HPDE6-E6E7 (cell line): ENCODE measurements at regions not wholly inside any gene's neighbourhood (a gene's known extent, or its start where the extent isn't known, plus 50 kb on each side); places are given as distances from the start of the nearest gene placed in this dataset.

Source experiments
- DNase-seq: peaks from one replicate; pipeline ENCODE4 v3.0.0; 2011; ENCODE audit warnings: missing footprints; ENCODE audit errors: extremely low spot score

DNA sequence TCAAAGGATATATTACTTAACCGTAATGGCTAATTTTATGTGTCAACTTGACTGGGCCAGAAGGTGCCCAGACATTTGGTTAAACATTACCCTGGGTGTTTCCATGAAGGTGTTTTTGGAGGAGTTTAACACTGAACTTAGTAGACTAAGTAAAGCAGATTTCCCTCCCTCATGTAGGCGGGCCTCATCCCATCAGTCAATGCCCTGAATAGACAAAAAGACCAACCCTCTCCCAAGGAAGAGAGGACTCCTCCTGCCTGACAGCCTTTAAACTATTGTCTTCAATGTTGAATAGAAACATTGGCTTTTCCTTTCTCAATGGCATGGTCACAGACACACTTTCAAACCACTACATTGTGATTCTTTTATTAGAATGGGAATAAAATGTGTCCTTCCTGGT lies 121.9 kb downstream of the SETD4 start:
- DNase-seq: no peak

DNA sequence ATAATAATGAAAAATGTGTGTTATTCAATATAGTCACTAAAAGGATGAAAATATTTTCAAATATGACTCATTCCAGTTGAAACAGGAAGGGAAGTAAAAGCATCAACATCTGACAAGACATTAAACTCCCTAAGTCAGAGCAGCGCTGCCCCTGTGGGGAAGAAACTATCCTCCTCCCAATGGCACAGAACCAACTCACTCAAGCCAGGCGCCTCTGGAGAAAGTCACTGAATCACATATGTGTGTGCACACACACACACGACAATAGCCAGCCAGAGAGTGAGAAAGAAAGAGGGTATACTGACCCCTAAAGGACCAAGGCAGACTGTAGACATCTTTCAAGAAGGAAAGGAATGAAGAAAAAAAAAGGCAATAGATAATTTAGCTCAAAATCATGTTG lies 126.9 kb downstream of the SETD4 start:
- peak; percentile 21 for DNase-seq

DNA sequence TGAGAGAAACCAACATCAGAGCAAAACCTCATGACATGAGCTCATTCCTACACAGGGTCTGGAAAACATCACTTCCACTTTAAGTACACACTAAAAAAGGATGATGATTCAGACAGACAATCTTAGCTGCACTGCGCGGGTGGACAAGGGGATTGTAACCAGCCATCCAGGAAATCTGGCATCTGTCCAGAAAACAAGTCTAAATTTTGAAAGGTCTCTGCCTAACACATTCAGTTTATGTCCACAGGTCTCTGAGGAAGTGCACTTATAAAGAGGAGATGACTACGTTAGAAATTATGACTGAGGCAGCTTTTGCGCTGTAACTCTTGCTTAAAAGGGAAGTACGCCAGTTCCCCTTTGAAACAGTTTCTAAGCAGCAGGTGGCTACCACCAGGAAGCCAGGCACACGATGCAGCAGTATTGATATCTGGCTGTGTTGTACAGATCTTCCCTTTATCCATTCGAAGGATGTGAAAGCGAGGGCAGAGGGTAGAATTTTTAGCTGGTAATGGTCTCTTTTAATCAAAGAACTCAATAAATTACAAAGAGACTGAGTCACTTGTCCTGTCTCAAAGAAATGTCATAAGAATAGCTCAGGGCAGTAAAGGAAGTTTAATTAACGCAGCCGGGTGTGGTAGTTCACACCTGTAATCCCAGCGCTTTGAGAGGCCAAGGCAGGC lies 128.0 kb downstream of the SETD4 start:
- DNase-seq: peak; percentile 23

DNA sequence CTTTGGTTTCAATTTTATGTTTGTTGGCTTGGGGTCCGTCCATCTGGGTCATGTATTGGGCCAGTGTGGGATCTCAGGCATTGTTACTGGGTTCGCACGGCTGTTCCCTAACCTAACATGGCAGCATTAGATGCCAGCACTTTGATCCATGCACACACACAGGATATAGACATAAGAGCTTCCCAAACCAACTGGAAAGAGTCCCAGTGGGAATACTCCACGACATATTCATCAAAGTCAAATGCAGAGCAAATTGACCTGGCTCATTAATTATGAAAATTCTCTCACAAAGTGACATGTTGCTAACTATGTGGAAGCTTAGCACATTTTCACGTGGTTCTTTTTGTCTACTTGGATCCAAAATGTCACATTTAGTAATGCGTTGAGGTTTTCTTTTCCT lies 130.4 kb downstream of the SETD4 start:
- no peak for DNase-seq

DNA sequence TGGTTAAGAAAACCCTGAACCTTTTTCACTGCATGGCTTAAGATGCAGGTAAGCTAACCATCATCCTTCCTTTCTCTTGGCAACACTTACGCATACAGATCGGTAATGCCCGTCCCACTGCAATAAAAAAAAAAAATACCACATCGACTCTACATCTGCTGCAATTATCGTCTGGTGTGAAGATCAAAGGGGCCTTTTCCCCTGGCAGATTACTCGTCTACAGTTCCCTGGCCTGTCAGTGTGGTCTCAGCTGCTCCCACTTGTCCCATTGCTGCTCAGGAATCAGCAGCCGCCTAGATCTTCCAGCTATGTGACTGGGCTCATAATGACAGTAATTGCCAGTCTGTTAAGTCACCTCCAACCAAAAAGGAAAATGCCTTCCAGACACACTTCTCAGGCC lies 133.1 kb downstream of the SETD4 start:
- DNase-seq: no peak

DNA sequence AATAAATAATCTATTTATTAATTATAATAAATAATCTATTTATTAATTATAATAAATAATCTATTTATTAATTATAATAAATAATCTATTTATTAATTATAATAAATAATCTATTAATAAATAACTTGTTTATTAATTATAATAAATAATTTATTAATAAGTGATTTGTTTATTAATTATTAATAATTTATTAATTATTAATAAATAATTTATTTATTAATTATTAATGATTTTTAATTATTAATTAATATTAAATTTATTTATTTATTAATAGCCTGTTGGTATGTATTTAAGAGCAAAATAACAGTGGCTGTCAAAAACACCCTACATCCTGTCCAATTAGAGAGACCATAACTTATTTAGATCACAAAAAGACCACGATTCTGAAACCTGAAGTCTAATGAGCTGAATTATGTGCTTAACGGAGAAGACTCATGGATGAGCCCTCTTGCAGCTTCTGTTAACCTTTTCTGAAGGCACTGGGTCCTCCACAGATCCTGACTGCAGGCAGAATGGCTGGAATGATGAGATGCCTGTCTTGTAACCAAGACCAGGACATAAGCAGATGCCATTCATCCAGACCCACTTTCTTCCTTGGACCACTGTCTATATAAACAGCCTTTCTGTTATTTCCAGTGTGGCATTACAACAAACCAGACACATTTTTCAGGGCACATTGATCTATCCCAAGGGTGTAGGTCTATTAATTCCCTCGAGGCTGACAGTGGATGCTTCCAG lies 134.2 kb downstream of the SETD4 start:
- DNase-seq: no peak

DNA sequence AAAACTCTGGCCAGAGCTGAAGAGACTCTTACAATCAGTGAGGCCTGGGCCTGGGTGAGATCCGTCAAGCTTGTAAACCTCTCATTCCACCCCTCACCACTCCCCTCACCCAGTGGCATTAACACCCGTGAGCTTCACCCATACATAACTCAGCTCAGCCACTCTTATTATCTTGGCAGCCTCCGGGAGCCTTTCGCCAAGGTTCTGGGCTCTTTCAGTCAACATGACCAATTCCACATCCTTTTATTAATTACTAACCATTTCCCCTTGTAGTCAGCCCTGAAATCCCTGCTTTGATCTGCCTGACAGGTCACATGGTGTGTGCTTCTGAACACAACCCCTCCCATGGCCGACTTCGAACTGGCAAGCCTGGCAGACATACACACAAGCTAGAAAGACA lies 134.8 kb downstream of the SETD4 start:
- no peak for DNase-seq

DNA sequence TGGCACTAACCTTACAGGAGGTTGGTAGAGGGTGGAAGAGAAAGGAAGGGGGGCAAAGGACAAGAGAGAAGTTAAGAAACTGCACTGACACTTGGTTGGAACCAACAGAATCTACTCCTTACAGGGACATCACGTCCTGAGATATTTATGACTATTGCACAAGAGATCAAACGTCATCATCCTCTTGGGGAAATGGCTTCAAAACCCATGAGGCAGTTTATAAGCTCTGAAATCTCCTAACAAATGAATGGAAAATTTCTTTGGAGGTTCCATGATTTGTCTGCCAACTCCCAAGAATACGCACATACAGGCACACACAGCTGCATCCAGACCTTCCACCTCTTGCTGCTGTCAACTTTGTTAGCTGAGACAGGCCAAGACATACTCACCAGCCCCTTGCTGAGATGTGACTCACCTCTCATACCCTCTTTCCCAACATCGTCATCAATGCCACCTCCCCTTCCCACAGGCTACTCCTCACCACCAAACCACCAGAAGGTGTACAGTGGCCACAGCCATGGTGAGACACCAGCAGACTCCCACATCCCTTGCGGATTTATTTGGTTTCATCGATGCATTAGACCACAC lies 135.5 kb downstream of the SETD4 start:
- DNase-seq: no peak

DNA sequence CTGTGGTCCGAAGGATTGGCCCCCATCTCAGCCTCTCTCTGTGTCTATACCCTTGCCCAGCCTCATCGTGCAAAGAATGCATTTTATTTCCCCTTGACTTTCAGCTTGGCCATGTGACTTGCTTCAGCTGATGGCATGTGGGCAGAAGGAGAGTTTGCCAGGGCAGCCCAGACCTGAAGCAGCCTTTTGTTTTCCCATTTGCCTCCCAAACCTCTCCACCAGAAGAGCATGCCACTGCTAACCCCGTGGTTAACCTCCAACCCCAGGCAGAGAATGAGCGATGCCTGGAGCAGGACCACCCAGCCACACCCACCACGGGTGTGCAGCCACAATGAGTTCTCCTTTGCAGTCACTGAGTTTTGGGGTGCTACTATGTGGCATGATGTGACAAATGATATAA lies 136.4 kb downstream of the SETD4 start:
- DNase-seq: no peak

DNA sequence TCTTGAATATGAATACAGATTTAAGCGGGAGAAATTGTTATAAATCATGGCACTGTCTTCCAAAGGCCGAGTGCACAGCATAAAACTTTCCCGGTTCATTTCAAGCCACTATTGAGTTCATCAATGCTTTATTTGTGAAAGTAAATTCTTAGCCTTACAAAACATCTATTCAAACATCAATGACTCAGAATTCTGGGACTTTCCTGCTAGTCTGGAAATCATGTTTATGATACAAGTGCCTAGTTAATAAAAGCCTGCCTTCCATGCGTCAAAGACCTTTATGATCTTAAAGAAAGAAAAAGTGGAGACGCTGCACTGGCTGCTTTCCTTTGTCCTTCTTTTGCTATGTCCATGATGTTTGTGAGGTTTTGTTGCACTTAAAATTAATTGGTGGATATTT lies 137.7 kb downstream of the SETD4 start:
- DNase-seq: no peak

DNA sequence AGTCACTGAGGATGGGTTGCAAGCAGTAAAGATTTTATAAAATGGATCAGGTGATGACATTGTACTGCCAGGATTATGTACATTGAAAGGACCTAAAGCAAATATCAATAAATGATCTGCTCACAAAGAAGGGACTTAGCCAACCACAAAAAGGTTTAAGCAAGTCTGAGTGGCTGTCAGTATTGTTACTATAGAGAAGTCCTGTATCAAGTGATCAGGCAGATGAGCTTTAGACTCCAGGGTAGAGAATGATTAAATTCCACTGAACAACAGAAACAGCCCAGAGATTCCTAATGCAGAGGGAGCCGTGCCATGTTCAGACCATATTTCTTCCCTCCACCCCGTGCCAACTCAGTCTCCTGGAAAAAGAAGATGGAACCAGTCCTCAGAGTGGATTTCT lies 138.9 kb downstream of the SETD4 start:
- DNase-seq: no peak

DNA sequence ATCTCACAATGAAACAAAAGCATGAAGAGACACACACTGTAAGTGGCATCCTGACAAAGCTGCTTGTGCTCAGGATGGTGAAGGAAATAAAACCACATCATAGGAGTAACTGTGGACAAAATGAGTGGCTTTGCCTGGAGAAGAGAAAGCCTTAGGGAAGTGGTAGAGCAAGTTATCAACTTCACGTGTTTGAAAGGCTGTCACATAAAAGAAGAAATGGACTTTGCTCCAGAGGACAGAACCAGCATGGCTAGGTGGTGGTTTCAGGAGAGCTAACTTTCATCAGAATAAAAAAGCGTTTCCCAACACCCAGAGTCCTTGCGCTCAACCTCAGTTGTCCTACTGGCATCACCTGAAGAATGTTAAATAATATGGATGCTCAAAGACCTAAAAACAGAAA lies 139.9 kb downstream of the SETD4 start:
- no peak for DNase-seq

DNA sequence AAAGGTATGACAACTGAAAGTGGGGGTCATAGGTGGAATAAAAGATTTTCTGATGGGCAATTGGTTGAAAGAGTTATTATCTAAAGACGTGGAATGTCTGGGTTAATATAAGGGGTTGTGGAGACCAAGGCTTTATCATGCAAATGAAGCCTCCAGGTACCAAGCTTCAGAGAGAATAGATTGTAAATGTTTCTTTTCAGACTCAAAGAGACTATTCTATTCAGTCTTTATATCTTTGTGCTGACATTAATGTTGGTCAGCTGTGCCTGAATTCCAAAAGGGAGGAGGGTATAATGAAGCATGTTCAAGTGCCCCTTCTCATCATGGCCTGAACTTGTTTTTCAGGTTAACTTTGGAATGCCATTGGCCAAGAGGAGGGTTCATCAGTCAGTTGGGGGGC lies 145.3 kb downstream of the SETD4 start:
- DNase-seq: no peak

DNA sequence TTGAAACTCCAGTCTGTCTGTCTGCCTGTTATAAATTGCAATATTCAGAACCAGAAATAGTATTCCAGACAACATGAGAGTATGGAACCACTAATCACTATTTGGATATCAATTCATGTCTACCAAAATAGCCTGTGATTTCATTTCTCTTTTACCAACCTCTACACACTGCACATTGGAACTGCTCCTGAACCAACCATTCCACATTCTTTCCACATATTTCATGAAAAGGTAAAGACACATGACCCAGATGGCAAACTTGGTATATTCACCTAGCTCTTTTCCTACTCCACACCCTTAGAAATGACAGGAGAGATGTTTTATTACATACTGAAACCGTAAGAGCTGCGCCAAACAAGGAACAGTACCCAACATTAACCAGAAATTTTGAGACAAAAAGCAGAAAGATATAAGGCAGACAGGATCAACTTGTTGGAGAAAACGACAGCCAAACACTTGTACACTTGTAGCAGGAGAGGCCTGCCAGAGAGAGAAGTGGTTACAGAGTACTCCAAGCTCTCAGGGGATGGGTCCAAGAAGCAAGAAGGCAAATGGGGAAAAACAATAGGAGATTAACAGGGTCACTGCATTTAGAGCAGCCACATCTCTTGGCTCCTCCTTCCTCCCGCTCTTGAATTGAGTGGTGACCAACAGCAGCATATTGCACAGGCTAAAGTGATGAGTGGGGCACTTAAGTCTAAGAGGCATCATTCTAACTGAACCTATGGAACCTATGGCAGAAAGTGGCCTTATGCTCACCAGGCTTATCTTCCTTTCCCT lies 148.7 kb downstream of the SETD4 start:
- no peak for DNase-seq

DNA sequence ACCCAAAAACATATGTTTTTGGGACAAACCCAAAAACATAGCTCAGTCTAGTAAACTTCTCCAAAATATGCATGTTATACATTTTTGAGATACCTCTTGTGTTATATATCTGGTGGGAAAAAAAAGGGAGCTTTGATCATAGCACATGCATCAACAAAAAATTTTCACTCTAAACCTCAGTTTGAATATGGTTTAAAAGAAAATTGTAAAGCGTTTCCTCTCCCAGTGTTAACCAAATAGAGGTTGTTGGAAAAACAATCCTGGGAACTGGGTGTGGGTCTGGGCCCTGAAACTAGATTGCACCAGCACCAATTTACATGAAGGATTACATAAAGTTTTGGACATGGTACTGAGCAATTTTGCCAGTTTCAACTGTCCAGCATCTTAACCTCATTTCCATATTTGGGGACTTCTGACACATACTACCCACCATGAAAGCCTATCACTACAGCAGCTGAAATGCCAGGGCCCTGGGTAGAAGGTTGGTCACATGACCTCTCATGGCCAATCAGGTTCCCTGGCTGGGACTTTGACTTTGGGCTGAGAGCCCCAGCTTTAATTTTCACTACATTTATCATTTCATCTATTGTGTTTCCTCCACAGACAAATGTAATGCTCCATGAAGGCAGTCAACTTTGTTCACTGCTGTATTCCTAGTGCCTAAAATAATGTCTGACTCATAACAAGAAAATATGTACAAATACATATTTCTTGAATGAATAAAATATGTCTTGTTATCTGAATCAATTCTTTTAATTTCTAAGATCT lies 150.7 kb downstream of the SETD4 start:
- no peak for DNase-seq

DNA sequence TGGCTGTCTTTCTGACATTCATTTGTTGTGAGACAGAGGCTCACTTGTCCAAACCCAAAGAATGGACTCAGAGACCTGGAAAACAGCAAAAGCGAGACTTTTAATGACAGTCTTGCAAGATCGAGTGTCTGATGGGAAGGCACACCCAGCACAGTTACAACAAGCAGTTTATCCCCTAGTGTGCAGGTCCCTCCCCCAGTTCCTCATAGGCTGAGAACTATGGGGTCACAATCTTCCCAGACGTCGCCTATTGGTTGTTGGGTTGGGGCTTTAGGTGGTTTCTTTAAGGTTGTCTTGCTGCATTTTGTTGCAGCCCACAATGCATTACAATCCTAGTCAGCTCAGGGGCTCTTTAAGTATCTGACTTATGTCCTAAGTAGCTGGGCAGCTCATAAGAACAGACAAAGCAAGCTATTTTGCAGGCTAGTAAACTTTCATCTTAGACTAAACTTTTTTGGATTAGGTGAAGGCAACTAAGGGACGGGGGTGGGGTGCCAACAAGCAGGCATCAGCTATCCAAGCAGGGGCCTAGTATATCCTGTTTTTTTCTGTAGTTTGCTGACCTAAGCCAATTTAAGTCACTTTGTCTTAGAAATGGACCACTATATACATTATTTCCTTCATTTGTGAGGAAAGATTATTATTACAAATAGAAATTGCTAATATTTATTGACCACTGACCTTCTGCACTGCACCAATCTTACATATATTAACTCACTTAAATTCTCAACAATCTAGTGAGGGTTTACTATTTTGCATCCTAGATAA lies 151.8 kb downstream of the SETD4 start:
- DNase-seq: no peak

DNA sequence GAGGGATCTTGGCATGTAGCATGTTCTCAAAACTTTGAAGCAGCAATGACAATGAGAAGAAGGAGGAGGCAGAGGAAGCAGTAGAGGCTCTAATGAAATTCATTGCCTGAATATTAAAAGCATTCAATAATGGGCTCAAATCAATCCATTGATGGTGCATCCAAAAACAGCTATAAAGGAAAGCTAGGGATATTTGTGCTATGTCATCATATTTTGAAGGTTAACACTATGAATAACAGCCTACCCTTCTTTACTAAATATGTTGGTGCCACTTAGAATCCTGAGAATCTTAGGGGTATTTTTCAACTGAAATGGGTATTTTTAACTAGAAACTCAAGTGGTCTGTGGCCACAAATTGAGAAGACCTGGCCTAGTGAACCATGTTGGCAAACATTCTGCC lies 153.7 kb downstream of the SETD4 start:
- DNase-seq: no peak

DNA sequence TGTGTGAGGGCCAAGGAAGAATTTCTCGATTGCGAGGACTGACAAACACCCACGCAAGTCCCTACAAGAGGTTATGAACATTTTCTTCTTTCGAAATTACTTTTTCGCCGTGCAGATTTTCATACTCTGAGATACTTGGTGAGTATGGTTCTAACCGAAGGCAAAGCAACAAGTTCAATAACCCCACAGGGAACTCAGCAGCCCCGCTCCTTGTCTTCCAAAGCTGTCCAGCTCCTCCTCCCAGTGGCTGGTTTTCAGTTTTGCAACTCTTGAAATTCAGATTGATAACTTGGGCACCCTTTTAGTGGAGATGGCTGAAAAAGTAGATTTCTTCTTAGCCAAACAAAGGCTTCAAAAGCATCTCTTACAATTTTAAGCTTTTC lies 154.4 kb downstream of the SETD4 start:
- no peak for DNase-seq

DNA sequence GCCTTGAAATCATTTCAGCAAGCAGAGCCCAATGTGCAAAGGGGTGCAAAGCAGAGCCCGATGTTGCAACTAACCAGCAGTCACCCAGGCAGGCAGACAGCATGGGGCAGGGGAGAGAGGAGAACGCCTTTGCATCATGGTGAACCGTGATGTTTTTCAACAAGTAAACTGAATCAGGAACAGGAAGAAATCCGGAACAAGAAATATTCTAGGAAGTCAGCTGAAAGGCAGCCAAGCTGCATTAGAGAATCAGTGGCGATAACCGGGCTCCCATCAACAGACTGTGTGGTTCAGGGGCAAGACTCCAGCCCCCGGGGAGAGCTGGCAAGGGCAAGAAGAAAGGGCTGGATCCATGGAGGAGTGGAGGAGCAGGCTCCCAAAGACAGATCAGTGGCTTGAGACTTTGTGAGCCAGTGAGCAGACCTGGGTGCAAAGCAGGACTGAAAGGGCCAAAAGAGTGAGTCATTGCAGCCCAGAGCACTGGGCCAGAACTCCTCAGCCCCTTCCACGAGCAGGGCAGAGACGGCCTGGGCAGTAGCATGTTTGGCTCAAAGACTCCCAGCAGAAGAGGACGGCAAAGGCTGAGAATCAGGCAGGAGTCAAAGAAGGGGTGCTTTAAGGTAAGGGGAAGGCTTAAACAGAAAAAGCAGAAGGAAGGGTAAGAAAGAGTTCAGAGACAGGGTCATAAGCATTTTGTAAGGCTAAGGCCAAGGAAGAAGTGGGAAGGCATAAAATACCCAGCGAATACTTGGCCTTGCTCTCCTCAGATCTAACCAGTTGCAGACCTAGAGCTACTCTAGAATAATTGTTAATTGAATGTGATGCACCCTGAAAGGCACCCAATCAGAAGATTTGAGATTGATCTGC lies 155.0 kb downstream of the SETD4 start:
- no peak for DNase-seq

DNA sequence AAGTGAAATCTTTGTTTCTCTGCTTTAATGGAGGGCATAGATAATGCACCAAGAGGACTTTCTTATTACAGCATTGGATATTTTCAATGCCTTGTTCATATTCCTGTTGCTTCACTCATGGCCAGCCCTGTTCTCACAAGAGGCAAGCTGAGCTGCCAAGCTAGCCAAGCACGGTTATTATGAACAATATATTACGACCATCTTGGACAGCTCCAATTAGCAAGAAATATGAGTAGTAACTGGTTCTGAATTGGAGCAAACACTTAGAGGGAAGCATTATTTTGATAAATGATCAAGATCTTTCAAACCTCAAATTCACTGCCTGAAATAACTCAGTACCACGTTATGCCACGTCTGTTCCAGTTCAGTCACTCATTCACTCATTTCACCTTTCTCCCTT lies 159.8 kb downstream of the SETD4 start:
- no peak for DNase-seq
